GM19452 (cell line): ENCODE measurements at regions not wholly inside any gene's neighbourhood (a gene's known extent, or its start where the extent isn't known, plus 50 kb on each side); places are given as distances from the start of the nearest gene placed in this dataset.

ENCODE experiments used
- ATAC-seq: cut with Tn5 transposase; IDR thresholded peaks from one replicate; pipeline ENCODE4 v1.9.1; 2021; ENCODE audit not compliant: unreplicated experiment

DNA sequence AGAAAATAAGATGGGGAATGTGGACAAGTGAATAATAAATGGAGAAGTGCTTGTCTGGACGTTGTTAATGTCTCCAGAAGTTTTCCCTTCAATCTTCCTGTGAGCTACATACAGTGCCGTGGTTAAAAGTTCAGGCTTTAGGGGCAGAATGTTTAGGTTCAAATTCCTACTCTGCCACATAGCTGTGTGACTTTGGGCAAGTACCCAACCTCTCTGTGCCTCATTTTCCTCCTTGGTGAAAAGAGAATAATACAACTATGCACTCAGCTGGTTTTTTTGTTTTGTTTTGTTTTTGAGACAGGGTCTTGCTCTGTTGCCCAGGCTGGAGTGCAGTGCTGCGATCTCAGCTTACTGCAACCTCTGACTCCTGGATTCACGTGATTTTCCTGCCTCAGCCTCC lies 143.5 kb downstream of the CHIC2 start:
- ATAC-seq, result no peak

DNA sequence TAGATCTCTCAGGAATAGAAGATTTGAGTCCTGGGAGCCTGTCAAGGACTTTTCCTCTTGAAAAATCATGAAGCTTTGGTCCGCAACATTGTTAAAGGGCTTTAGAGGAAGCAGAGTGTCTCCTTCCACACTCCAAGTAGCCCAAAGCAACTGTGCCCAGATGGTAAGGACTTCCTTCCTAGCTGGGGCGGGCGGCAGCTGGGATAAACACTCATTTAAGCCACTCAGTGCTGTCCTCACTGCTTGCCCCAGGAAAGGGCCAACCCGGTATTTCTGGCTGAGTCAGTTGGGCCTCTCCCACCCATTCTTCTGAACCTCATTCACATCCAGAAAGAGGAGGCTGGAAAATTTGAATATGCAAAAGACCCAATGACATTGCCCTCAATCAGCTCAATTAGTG lies 144.3 kb downstream of the CHIC2 start:
- no peak for ATAC-seq

DNA sequence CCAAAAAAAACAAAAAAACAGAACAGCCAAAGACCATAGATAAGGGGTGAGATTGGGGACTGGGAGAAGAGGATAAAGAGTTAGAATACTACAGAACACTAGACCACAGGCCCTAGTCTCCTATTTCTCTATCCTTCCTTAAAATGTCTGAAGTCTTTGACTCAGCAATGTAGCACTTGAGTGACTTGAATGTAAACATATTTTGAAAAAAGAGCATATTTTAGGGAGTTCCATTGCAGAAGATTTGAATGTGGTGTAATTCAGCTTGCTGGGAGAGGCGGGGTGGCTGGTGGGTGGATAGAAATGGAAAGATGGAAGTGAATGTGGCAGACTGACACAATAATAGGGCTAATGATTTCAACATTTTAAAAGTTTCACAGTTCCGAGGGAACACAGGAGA lies 144.9 kb downstream of the CHIC2 start:
- no peak for ATAC-seq

DNA sequence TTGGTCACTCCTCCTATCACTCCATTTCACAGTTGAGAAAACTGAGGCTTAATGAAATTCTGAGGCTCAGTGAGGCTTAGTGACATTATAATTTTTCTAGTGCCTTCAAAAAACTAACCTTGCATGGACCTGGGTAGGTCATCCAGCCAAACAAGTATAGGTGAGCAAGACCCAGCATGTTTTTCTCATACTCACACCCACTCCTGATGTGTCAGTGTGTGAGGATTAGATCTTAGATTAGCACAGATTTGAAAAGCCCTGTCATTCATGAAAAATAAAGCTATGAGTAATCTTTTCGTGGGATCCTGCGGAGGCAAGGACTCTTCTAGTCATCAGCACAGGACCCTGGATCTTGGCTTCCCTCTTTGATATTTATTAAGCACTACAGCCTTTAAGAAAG lies 146.7 kb downstream of the CHIC2 start:
- ATAC-seq, result no peak

GRCh38 chr4:53916431-53916889 lies 147.9 kb downstream of the CHIC2 start:
- ATAC-seq, result no peak

- no peak for ATAC-seq
These were observed 149.9 kb downstream of the CHIC2 start for GRCh38 chr4:53914313-53915016.

GRCh38 chr4:53913771-53914170 lies 150.6 kb downstream of the CHIC2 start:
- ATAC-seq, result no peak

GRCh38 chr4:53912766-53913497 lies 151.5 kb downstream of the CHIC2 start:
- no peak for ATAC-seq

GRCh38 chr4:53908661-53909078 lies 155.7 kb downstream of the CHIC2 start:
- no peak for ATAC-seq

- ATAC-seq, result no peak
These were observed 156.6 kb downstream of the CHIC2 start for GRCh38 chr4:53907772-53908171.

GRCh38 chr4:53906606-53907190 lies 157.7 kb downstream of the CHIC2 start:
- no peak for ATAC-seq

GRCh38 chr4:53905941-53906377 lies 158.4 kb downstream of the CHIC2 start:
- no peak for ATAC-seq

DNA sequence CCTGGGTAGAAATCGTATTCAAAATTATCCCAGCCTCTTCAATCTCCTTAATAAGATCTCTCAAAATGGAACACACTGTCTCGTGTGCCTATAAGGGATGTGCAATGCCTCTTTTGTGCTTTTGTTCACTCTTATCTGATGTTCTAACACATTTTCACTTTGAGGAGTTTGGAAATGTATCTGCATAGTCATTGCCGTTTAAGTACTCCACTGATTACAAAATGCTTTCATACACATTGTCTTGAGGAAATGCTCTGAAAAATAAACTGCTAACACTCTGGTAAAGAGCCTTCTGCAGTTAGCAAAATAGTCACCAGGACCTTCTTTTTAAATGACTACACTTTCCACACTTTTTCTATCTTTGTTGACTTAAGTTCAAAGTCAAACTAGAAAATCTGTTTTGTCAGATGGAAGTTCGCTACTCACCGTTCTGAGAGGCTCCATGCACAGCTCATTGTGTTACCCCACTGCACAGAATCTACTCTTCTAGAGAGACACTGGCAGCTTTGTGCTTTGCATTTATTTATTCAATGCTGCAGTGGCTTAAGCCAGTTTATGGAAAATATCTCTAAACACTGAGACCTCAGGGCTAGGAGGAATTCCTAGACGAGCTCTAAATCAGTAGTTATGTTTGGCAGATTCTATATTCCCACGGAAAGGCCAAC lies 159.0 kb downstream of the CHIC2 start:
- ATAC-seq, result no peak

DNA sequence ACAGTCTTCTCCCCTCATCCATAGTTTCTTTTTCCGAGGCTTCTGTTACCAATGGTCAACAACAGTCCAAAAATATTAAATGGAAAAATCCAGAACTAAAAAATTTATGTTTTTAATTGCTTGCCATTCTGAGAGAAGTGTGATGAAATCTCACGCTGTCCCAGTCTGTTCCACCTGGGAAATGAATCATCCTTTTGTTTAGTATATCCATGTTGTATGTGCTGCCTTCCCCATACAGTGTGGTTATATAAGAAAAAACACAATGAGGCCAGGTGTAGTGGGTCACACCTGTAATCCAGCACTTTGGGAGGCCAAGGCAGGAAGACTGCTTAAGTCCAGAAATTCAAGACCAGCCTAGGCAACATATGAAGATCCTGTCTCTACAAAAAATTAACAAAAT lies 161.6 kb downstream of the CHIC2 start:
- no peak for ATAC-seq

DNA sequence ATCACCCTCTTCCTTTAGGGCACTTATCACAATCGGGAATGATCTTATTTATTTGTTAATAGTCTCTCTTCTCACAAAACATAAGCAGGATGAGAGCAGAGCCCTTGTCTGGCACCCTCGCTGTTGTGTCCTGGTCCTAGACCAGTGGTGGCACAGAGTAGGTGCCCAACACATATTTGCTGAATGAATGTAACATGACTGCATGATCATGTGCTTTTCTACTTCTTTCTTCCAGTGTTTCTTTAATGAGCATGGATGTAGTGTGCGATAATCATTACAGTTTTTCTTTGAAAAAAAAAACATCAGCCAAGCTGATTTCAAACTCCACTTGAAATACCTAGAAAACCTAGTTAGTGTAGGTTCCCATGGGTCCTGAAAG lies 164.1 kb downstream of the CHIC2 start:
- no peak for ATAC-seq

- ATAC-seq, result no peak
These were observed 164.7 kb downstream of the CHIC2 start for GRCh38 chr4:53899586-53900270.

DNA sequence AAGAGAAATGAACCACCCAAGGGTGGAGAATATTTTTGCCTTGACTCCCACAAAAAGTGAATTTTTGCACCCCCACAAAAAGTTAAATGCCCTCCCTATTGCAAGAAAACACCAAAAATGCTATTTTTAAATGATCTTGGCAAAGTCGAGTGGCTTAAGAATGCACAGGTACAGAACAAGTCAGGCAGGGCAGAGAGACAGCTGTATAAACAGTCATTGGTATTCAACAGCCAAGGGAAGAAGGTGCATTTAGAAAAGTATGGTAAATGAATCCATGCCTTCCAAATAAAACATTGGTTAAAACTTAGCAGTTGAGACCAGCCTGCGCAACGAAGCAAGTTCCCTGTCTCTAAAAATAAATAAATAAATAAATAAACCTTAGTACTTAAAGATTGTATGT lies 169.3 kb downstream of the CHIC2 start:
- no peak for ATAC-seq

DNA sequence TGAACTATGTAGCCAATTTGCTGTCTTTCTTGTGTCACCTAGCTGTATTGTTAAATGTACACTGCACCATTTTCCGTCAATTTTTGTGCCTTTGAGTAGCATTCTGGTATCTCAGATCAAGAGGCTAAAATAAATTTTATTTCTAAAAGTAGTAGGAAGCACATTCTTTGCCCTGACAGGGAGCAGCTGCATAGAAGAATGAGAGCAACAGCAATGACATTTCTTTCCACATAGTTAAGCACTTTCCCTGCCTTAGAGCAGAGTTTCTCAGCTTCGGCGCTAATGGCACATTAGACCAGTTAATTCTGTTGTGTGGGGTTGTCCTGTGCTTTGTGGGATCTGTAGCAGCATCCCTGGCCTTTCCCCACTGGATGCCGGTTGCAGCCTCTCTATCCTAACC lies 173.9 kb downstream of the CHIC2 start:
- ATAC-seq, result no peak

- no peak for ATAC-seq
These were observed 174.9 kb downstream of the CHIC2 start for GRCh38 chr4:53889326-53890055.

- ATAC-seq, result no peak
These were observed 178.3 kb downstream of the CHIC2 start for GRCh38 chr4:53886090-53886489.
